K562 (cell line): ENCODE measurements at regions not wholly inside any gene's neighbourhood (a gene's known extent, or its start where the extent isn't known, plus 50 kb on each side); places are given as distances from the start of the nearest gene placed in this dataset.

Source experiments
- KLF16 ChIP-seq: IDR thresholded peaks from 2 replicates; pipeline ENCODE4 v1.6.1; 2016; ENCODE audit warnings: antibody characterized with exemption
- NR3C1 ChIP-seq: sonication (generic); formaldehyde crosslinking; IDR thresholded peaks from 2 replicates; pipeline ENCODE4 v1.8.1; 2022; ENCODE audit warnings: missing genetic modification reagents
- TAF1 ChIP-seq: IDR thresholded peaks from 2 replicates; pipeline ENCODE4 v1.6.1; 2011; ENCODE audit warnings: mild to moderate bottlenecking, low read length, moderate library complexity; ENCODE audit not compliant: insufficient read depth, control insufficient read depth, severe bottlenecking; ENCODE audit errors: extremely low read depth
- ZNF23 ChIP-seq: fragments of 250-450 bp; sonication (Bioruptor Pico); IDR thresholded peaks from 2 replicates; pipeline ENCODE4 v1.4.0; 2020; ENCODE audit warnings: mild to moderate bottlenecking
- TF ChIP-seq, protein P1 (sequence below), 3 experiments: IDR thresholded peaks in 2 of 3; conservative IDR thresholded peaks in 1 of 3; 2 replicates each; pipeline ENCODE4 v1.5.1; 2011 to 2012; ENCODE audit warnings: low read length in 3 of 3, mild to moderate bottlenecking in 3 of 3, control low read depth in 2 of 3, improper control_type of control experiment in 1 of 3, inconsistent platforms in 1 of 3, low read depth in 1 of 3, mixed read lengths in 1 of 3, moderate library complexity in 1 of 3; ENCODE audit not compliant: insufficient read depth in 2 of 3

DNA sequence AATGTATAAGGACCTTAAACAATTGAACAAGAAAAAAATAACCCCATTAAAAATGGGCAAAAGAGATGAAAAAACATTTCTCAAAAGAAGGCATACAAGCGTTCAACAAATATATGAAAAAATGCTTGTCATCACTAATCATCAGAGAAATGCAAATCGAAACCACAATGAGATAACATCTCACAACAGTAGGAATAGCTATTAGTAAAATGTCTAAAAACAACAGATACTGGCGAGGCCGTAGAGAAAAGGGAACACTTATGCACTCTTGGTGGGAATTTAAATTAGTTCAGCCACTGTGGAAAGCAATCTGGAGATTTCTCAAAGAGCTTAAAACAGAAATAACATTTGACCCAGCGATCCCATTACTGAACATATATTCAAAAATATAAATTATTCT lies 769.8 kb upstream of the MGAT4C start:
- TF ChIP-seq ZNF23 (CRISPR knock-in tag) (no peak), TAF1 (no peak), NR3C1 (CRISPR knock-in tag) (no peak), KLF16 (no peak)
- TF ChIP-seq, protein P1, sequence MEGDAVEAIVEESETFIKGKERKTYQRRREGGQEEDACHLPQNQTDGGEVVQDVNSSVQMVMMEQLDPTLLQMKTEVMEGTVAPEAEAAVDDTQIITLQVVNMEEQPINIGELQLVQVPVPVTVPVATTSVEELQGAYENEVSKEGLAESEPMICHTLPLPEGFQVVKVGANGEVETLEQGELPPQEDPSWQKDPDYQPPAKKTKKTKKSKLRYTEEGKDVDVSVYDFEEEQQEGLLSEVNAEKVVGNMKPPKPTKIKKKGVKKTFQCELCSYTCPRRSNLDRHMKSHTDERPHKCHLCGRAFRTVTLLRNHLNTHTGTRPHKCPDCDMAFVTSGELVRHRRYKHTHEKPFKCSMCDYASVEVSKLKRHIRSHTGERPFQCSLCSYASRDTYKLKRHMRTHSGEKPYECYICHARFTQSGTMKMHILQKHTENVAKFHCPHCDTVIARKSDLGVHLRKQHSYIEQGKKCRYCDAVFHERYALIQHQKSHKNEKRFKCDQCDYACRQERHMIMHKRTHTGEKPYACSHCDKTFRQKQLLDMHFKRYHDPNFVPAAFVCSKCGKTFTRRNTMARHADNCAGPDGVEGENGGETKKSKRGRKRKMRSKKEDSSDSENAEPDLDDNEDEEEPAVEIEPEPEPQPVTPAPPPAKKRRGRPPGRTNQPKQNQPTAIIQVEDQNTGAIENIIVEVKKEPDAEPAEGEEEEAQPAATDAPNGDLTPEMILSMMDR (IDR thresholded peaks at IDR 0.05 in 2 of 3, conservative IDR thresholded peaks at IDR 0.05 in 1 of 3; ENCODE audit: insufficient read depth in 2 of 3, low read depth in 1 of 3, low read length in 3 of 3): no peak
